ENCODE measurements at regions not wholly inside any gene's neighbourhood (a gene's known extent, or its start where the extent isn't known, plus 50 kb on each side); places are given as distances from the start of the nearest gene placed in this dataset.
A peak's percentile ranks its signal among the peaks of the same experiment; 100 is the strongest.

- no peaks in the 10 kb centered on the region for H3K9me3 ChIP-seq
- H3K27ac ChIP-seq = no peak overlapping the region
- TF ChIP-seq, protein P1, sequence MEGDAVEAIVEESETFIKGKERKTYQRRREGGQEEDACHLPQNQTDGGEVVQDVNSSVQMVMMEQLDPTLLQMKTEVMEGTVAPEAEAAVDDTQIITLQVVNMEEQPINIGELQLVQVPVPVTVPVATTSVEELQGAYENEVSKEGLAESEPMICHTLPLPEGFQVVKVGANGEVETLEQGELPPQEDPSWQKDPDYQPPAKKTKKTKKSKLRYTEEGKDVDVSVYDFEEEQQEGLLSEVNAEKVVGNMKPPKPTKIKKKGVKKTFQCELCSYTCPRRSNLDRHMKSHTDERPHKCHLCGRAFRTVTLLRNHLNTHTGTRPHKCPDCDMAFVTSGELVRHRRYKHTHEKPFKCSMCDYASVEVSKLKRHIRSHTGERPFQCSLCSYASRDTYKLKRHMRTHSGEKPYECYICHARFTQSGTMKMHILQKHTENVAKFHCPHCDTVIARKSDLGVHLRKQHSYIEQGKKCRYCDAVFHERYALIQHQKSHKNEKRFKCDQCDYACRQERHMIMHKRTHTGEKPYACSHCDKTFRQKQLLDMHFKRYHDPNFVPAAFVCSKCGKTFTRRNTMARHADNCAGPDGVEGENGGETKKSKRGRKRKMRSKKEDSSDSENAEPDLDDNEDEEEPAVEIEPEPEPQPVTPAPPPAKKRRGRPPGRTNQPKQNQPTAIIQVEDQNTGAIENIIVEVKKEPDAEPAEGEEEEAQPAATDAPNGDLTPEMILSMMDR (IDR thresholded peaks at IDR 0.05) = no peak
- TF ChIP-seq POLR2A (IDR thresholded peaks at IDR 0.05) = no peak
- H3K36me3 ChIP-seq (ENCODE audit: low read depth, missing control alignments) = no peaks in the 10 kb centered on the region
- H3K4me3 ChIP-seq = no peak overlapping the region
- H3K4me1 ChIP-seq = no peaks in the 10 kb centered on the region
- no peaks in the 10 kb centered on the region for H3K27me3 ChIP-seq
- 72 to 73% methylated on average over 6 of the region's 6 CpGs for WGBS, 2 donors
- intact Hi-C loops (cut with DNase I; ENCODE audit: low total_unique reads) = no loop called here
- no peak for DNase-seq
These were observed 455.7 kb downstream of the GABRG1 start for GRCh38 chr4:45668128-45668527.

DNA sequence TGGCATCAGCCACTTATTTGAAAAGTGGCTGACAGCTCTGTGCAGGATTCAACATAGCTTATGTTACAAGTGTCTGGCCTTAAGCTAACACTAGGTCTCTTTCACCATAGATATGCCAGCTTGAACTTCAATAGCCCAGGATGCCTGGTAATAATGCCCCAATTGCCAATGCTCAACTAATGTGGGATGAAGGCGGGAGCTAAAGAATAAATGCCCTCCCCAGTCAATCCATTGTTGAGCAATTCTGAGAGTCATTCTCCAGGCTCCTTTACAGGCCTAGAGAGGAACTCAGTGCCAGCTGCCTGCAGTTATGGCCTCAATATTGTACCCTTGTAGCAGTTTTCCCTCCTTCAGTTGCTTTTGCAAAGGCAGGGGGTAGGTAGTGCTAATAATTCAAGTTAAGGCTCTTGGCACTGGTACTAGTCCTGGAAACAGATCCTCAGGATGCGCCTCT lies 460.2 kb downstream of the GABRG1 start:
- Histone ChIP-seq H3K27ac (no peak overlapping the region), H3K4me3 (no peak overlapping the region), H3K36me3 (ENCODE audit: low read depth, missing control alignments) (no peaks in the 10 kb centered on the region), H3K27me3 (no peaks in the 10 kb centered on the region), H3K4me1 (no peaks in the 10 kb centered on the region), H3K9me3 (no peaks in the 10 kb centered on the region)
- intact Hi-C loops (cut with DNase I; ENCODE audit: low total_unique reads) = no loop called here
- DNase-seq = no peak
- TF ChIP-seq, protein P1 (IDR thresholded peaks at IDR 0.05) = no peak
- TF ChIP-seq POLR2A (IDR thresholded peaks at IDR 0.05) = no peak
- WGBS, 2 donors = 86 to 96% methylated on average over 2 of the region's 2 CpGs

DNA sequence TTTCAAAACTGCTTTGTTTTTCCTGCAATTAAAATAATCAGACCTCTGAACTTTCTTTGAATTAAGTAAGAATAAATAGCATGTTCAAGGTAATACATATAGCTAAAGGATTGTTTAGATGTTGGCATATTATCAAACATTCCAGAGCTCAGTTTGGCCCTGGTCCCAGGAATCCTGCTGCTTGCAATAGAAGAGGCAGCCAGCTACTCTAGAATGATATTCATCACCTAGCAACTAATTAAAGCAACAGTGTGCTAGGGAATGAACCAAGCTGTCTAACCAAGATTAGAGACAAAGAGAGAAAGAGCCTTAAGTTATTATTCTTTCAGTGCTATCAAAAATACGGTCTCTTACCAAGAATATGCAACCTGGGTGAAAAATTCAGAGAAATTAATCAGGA lies 460.9 kb downstream of the GABRG1 start:
- 34 to 45% methylated on average over 1 of the region's 1 CpG for WGBS, 2 donors
- no peaks in the 10 kb centered on the region for H3K27me3 ChIP-seq
- peak; percentile 58 for DNase-seq
- no peak overlapping the region for H3K4me3 ChIP-seq
- H3K4me1 ChIP-seq = no peaks in the 10 kb centered on the region
- TF ChIP-seq POLR2A (IDR thresholded peaks at IDR 0.05) = no peak
- TF ChIP-seq, protein P1 (IDR thresholded peaks at IDR 0.05) = no peak
- intact Hi-C loops (cut with DNase I; ENCODE audit: low total_unique reads) = no loop called here
- no peaks in the 10 kb centered on the region for H3K9me3 ChIP-seq
- no peak overlapping the region for H3K27ac ChIP-seq
- H3K36me3 ChIP-seq (ENCODE audit: low read depth, missing control alignments) = no peaks in the 10 kb centered on the region

- WGBS, 2 donors = 70 to 84% methylated on average over 3 of the region's 3 CpGs
- H3K4me1 ChIP-seq = no peaks in the 10 kb centered on the region
- no peaks in the 10 kb centered on the region for H3K27me3 ChIP-seq
- H3K4me3 ChIP-seq = no peak overlapping the region
- H3K9me3 ChIP-seq = no peaks in the 10 kb centered on the region
- H3K27ac ChIP-seq = no peak overlapping the region
- intact Hi-C loops (cut with DNase I; ENCODE audit: low total_unique reads) = no loop called here
- H3K36me3 ChIP-seq (ENCODE audit: low read depth, missing control alignments) = no peaks in the 10 kb centered on the region
- no peak for DNase-seq
- no peak for TF ChIP-seq POLR2A (IDR thresholded peaks at IDR 0.05)
- TF ChIP-seq, protein P1 (IDR thresholded peaks at IDR 0.05) = no peak
These were observed 462.0 kb downstream of the GABRG1 start for GRCh38 chr4:45661893-45662292.

GRCh38 chr4:45650545-45650944 lies 473.3 kb downstream of the GABRG1 start:
- 93 to 96% methylated on average over 1 of the region's 1 CpG for whole genome bisulfite sequencing, 2 donors
- H3K4me1 ChIP-seq = no peaks in the 10 kb centered on the region
- intact Hi-C loops (cut with DNase I; ENCODE audit: low total_unique reads) = no loop called here

More at GRCh38 chr4:45650545-45650944, 473.3 kb downstream of the GABRG1 start:
- H3K27ac ChIP-seq = no peak overlapping the region
- H3K36me3 ChIP-seq (ENCODE audit: low read depth, missing control alignments) = no peaks in the 10 kb centered on the region
- no peak overlapping the region for H3K4me3 ChIP-seq
- TF ChIP-seq, protein P1 (IDR thresholded peaks at IDR 0.05) = no peak
- no peak for TF ChIP-seq POLR2A (IDR thresholded peaks at IDR 0.05)
- no peaks in the 10 kb centered on the region for H3K9me3 ChIP-seq
- no peak for DNase-seq
- no peaks in the 10 kb centered on the region for H3K27me3 ChIP-seq
